ENCODE measurements at regions not wholly inside any gene's neighbourhood (a gene's known extent, or its start where the extent isn't known, plus 50 kb on each side); places are given as distances from the start of the nearest gene placed in this dataset.

- DNase-seq, result no peak
These were observed 161.5 kb downstream of the NXNL2 start for GRCh38 chr9:88696501-88696900.

- DNase-seq, result no peak
These were observed 162.9 kb downstream of the NXNL2 start for GRCh38 chr9:88697764-88698432.

GRCh38 chr9:88702985-88703384 lies 168.0 kb downstream of the NXNL2 start:
- DNase-seq, result no peak

GRCh38 chr9:88706193-88707113 lies 171.5 kb downstream of the NXNL2 start:
- no peak for DNase-seq

- DNase-seq, result no peak
These were observed 175.5 kb downstream of the NXNL2 start for GRCh38 chr9:88710449-88710848.

GRCh38 chr9:88711719-88712118 lies 176.7 kb downstream of the NXNL2 start:
- no peak for DNase-seq

GRCh38 chr9:88712484-88712883 lies 177.5 kb downstream of the NXNL2 start:
- no peak for DNase-seq

- no peak for DNase-seq
These were observed 178.0 kb downstream of the NXNL2 start for GRCh38 chr9:88713010-88713409.

GRCh38 chr9:88716596-88717290 lies 181.8 kb downstream of the NXNL2 start:
- DNase-seq, result no peak

- DNase-seq, result no peak
These were observed 186.0 kb downstream of the NXNL2 start for GRCh38 chr9:88721025-88721424.

GRCh38 chr9:88721495-88722279 lies 186.7 kb downstream of the NXNL2 start:
- DNase-seq, result no peak

- DNase-seq, result no peak
These were observed 187.8 kb downstream of the NXNL2 start for GRCh38 chr9:88722753-88723152.

GRCh38 chr9:88723751-88724150 lies 188.8 kb downstream of the NXNL2 start:
- DNase-seq, result no peak

- DNase-seq, result no peak
These were observed 189.4 kb downstream of the NXNL2 start for GRCh38 chr9:88724331-88724730.

GRCh38 chr9:88725300-88726019 lies 190.5 kb downstream of the NXNL2 start:
- DNase-seq, result no peak

GRCh38 chr9:88726803-88727202 lies 191.8 kb downstream of the NXNL2 start:
- DNase-seq, result no peak

- DNase-seq, result no peak
These were observed 195.8 kb downstream of the NXNL2 start for GRCh38 chr9:88730780-88731179.

GRCh38 chr9:88732128-88732527 lies 197.2 kb downstream of the NXNL2 start:
- DNase-seq, result no peak

- DNase-seq, result no peak
These were observed 198.9 kb downstream of the NXNL2 start for GRCh38 chr9:88733651-88734421.

GRCh38 chr9:88734527-88734926 lies 199.5 kb downstream of the NXNL2 start:
- no peak for DNase-seq

GRCh38 chr9:88736136-88736637 lies 201.2 kb downstream of the NXNL2 start:
- DNase-seq, result no peak

Data from NCI-H446 treated with DMSO at 0.1 percent for 48 hours (cell line).